ENCODE measurements at regions not wholly inside any gene's neighbourhood (a gene's known extent, or its start where the extent isn't known, plus 50 kb on each side); places are given as distances from the start of the nearest gene placed in this dataset.
A peak's percentile ranks its signal among the peaks of the same experiment; 100 is the strongest.
"Not testable (repeated sequence)": the region's sequence is repeated elsewhere in the genome, so short reads cannot be mapped to it uniquely, and the experiment has no call there.

GRCh38 chrX:3504916-3505315 lies 158.5 kb upstream of the MXRA5 start:
- DNase-seq, result no peak

GRCh38 chrX:3501833-3502535 lies 155.5 kb upstream of the MXRA5 start:
- DNase-seq, result no peak

GRCh38 chrX:3495836-3496769 lies 149.7 kb upstream of the MXRA5 start:
- DNase-seq, result not testable (repeated sequence)

- DNase-seq, result no peak
Measured at GRCh38 chrX:3493605-3494004, 147.2 kb upstream of the MXRA5 start.

GRCh38 chrX:3485727-3486126 lies 139.3 kb upstream of the MXRA5 start:
- DNase-seq, result no peak

- no peak for DNase-seq
Measured at GRCh38 chrX:3479026-3479425, 132.6 kb upstream of the MXRA5 start.

GRCh38 chrX:3476973-3477372 lies 130.5 kb upstream of the MXRA5 start:
- DNase-seq, result no peak

- DNase-seq, result not testable (repeated sequence)
Measured at GRCh38 chrX:3470211-3470679, 123.8 kb upstream of the MXRA5 start.

GRCh38 chrX:3468031-3468430 lies 121.6 kb upstream of the MXRA5 start:
- DNase-seq, result no peak

GRCh38 chrX:3465017-3465416 lies 118.6 kb upstream of the MXRA5 start:
- no peak for DNase-seq

GRCh38 chrX:3462166-3462508 lies 115.7 kb upstream of the MXRA5 start:
- no peak for DNase-seq

- no peak for DNase-seq
Measured at GRCh38 chrX:3461397-3462165, 115.1 kb upstream of the MXRA5 start.

- DNase-seq, result no peak
Measured at GRCh38 chrX:3455796-3456195, 109.3 kb upstream of the MXRA5 start.

- DNase-seq, result no peak
Measured at GRCh38 chrX:3451571-3451970, 105.1 kb upstream of the MXRA5 start.

- DNase-seq, result no peak
Measured at GRCh38 chrX:3450881-3451570, 104.6 kb upstream of the MXRA5 start.

- peak; percentile 23 for DNase-seq
Measured at GRCh38 chrX:3449287-3449686, 102.8 kb upstream of the MXRA5 start.

GRCh38 chrX:3448563-3448962 lies 102.1 kb upstream of the MXRA5 start:
- no peak for DNase-seq

GRCh38 chrX:3445806-3446490 lies 99.5 kb upstream of the MXRA5 start:
- no peak for DNase-seq

GRCh38 chrX:3443184-3443583 lies 96.7 kb upstream of the MXRA5 start:
- DNase-seq, result no peak

- no peak for DNase-seq
Measured at GRCh38 chrX:3442691-3443090, 96.2 kb upstream of the MXRA5 start.

GRCh38 chrX:3440981-3441380 lies 94.5 kb upstream of the MXRA5 start:
- no peak for DNase-seq

- DNase-seq, result not testable (repeated sequence)
Measured at GRCh38 chrX:3435916-3436315, 89.5 kb upstream of the MXRA5 start.

Measured in suppressor macrophage treated with lipopolysaccharide for 4 hours (primary cell).